GM23338 (cell line): ENCODE measurements at regions not wholly inside any gene's neighbourhood (a gene's known extent, or its start where the extent isn't known, plus 50 kb on each side); places are given as distances from the start of the nearest gene placed in this dataset.

Experiments used
- ATAC-seq: fragments of 200-7000 bp; cut with Tn5 transposase; 3 replicates; pipeline ENCODE4 v1.9.1; 2020
- DNase-seq: peaks from one replicate; pipeline ENCODE4 v3.0.0-alpha.2; 2015; ENCODE audit warnings: low spot score
- H2AFZ ChIP-seq: fragments of 200-600 bp; sonication (generic); 2 replicates; pipeline ENCODE4 v1.8.0; 2016; ENCODE audit warnings: antibody characterized with exemption, mild to moderate bottlenecking, moderate library complexity
- H3F3A ChIP-seq: fragments of 200-600 bp; sonication (generic); replicated peaks from 2 replicates; pipeline ENCODE4 v1.8.0; 2017; ENCODE audit warnings: antibody characterized with exemption, mixed run types, low read depth
- H3K27ac ChIP-seq: fragments of 200-600 bp; sonication (generic); 2 replicates; pipeline ENCODE4 v1.6.1; 2016; ENCODE audit warnings: low read depth
- H3K27me3 ChIP-seq: fragments of 200-600 bp; sonication (generic); 2 replicates; pipeline ENCODE4 v1.8.0; 2016; ENCODE audit warnings: mild to moderate bottlenecking, mixed run types, moderate library complexity; ENCODE audit not compliant: insufficient read depth
- H3K36me3 ChIP-seq: fragments of 200-600 bp; sonication (generic); 2 replicates; pipeline ENCODE4 v1.8.0; 2016; ENCODE audit warnings: mild to moderate bottlenecking; ENCODE audit not compliant: insufficient read depth
- H3K4me1 ChIP-seq: fragments of 200-600 bp; sonication (generic); 2 replicates; pipeline ENCODE4 v1.8.0; 2016; ENCODE audit warnings: mild to moderate bottlenecking, moderate library complexity; ENCODE audit not compliant: insufficient read depth
- H3K4me2 ChIP-seq: fragments of 200-600 bp; sonication (generic); 2 replicates; pipeline ENCODE4 v1.7.1; 2017; ENCODE audit warnings: mixed run types
- H3K4me3 ChIP-seq: fragments of 200-600 bp; sonication (generic); 2 replicates; pipeline ENCODE4 v1.6.1; 2016; ENCODE audit warnings: mixed run types
- H3K79me2 ChIP-seq: fragments of 200-600 bp; sonication (generic); replicated peaks from 2 replicates; pipeline ENCODE4 v1.8.0; 2017; ENCODE audit warnings: mild to moderate bottlenecking; ENCODE audit not compliant: insufficient read depth
- H3K9me2 ChIP-seq: fragments of 200-600 bp; sonication (generic); 2 replicates; pipeline ENCODE4 v1.8.0; 2017; ENCODE audit not compliant: insufficient read depth
- H4K20me1 ChIP-seq: fragments of 200-600 bp; sonication (generic); replicated peaks from 2 replicates; pipeline ENCODE4 v1.8.0; 2017; ENCODE audit warnings: mild to moderate bottlenecking; ENCODE audit not compliant: insufficient read depth
- H3K27ac Mint-ChIP-seq: 2 replicates; pipeline ENCODE4 v1.8.0; 2020; ENCODE audit warnings: inconsistent platforms, mild to moderate bottlenecking, moderate library complexity, mixed read lengths
- H3K27me3 Mint-ChIP-seq: 3 replicates; pipeline ENCODE4 v1.8.0; 2022; ENCODE audit warnings: low read depth, mild to moderate bottlenecking, moderate library complexity, mixed read lengths, inconsistent platforms; ENCODE audit not compliant: insufficient read depth, poor library complexity
- H3K36me3 Mint-ChIP-seq: 3 replicates; pipeline ENCODE4 v1.8.0; 2021; ENCODE audit warnings: low read depth, mild to moderate bottlenecking, inconsistent platforms, moderate library complexity, mixed read lengths
- H3K4me1 Mint-ChIP-seq: 3 replicates; pipeline ENCODE4 v1.8.0; 2020; ENCODE audit warnings: mild to moderate bottlenecking, inconsistent platforms, mixed read lengths
- H3K4me3 Mint-ChIP-seq: 3 replicates; pipeline ENCODE4 v1.8.0; 2021; ENCODE audit warnings: moderate library complexity, mild to moderate bottlenecking, inconsistent platforms, mixed read lengths
- H3K9me3 Mint-ChIP-seq: 3 replicates; pipeline ENCODE4 v1.8.0; 2020; ENCODE audit warnings: moderate library complexity, mild to moderate bottlenecking, inconsistent platforms, mixed read lengths
- EZH2 ChIP-seq: fragments of 200-600 bp; sonication (generic); IDR thresholded peaks from one replicate; pipeline ENCODE4 v1.8.0; 2017; ENCODE audit warnings: antibody characterized with exemption, mild to moderate bottlenecking, low read depth; ENCODE audit not compliant: unreplicated experiment
- EZH2phosphoT487 ChIP-seq: fragments of 200-600 bp; sonication (generic); IDR thresholded peaks from one replicate; pipeline ENCODE4 v1.8.1; 2018; ENCODE audit warnings: antibody characterized with exemption; ENCODE audit not compliant: unreplicated experiment
- JUNB ChIP-seq: IDR thresholded peaks from one replicate; pipeline ENCODE4 v1.6.1; 2016; ENCODE audit warnings: antibody characterized with exemption; ENCODE audit not compliant: unreplicated experiment
- NANOG ChIP-seq: IDR thresholded peaks from 2 replicates; pipeline ENCODE4 v1.6.1; 2016; ENCODE audit warnings: antibody characterized with exemption, borderline replicate concordance
- POLR2AphosphoS5 ChIP-seq: IDR thresholded peaks from 2 replicates; pipeline ENCODE4 v1.6.1; 2016; ENCODE audit warnings: antibody characterized with exemption, low read depth
- ZNF114 ChIP-seq: fragments of 250-450 bp; sonication (Bioruptor Pico); IDR thresholded peaks from 2 replicates; pipeline ENCODE4 v1.5.0; 2020; ENCODE audit warnings: mild to moderate bottlenecking, moderate library complexity
- ZNF331 ChIP-seq: fragments of 250-450 bp; sonication (Bioruptor Pico); IDR thresholded peaks from 2 replicates; pipeline ENCODE4 v1.5.0; 2020; ENCODE audit warnings: low read depth, mild to moderate bottlenecking, moderate library complexity
- TF ChIP-seq, protein P1 (sequence below), 2 experiments: fragments of 200-600 bp in 1 of 2; sonication (generic) in 1 of 2; conservative IDR thresholded peaks; 2 replicates each; pipeline versions ENCODE4 v1.5.1 to v1.6.1; 2016 to 2017; ENCODE audit warnings: antibody characterized with exemption in 2 of 2, low read depth in 2 of 2, mild to moderate bottlenecking in 2 of 2, moderate library complexity in 1 of 2
- TF ChIP-seq, protein P2 (sequence below): fragments of 250-450 bp; sonication (Bioruptor Pico); IDR thresholded peaks from 2 replicates; pipeline ENCODE4 v1.5.0; 2020; ENCODE audit warnings: mild to moderate bottlenecking, moderate library complexity
- TF ChIP-seq, protein P3 (sequence below): IDR thresholded peaks from one replicate; pipeline ENCODE4 v1.6.1; 2018; ENCODE audit warnings: antibody characterized with exemption; ENCODE audit not compliant: unreplicated experiment
- TF ChIP-seq, protein P4 (sequence below): IDR thresholded peaks from 2 replicates; pipeline ENCODE4 v1.6.1; 2016; ENCODE audit warnings: antibody characterized with exemption

DNA sequence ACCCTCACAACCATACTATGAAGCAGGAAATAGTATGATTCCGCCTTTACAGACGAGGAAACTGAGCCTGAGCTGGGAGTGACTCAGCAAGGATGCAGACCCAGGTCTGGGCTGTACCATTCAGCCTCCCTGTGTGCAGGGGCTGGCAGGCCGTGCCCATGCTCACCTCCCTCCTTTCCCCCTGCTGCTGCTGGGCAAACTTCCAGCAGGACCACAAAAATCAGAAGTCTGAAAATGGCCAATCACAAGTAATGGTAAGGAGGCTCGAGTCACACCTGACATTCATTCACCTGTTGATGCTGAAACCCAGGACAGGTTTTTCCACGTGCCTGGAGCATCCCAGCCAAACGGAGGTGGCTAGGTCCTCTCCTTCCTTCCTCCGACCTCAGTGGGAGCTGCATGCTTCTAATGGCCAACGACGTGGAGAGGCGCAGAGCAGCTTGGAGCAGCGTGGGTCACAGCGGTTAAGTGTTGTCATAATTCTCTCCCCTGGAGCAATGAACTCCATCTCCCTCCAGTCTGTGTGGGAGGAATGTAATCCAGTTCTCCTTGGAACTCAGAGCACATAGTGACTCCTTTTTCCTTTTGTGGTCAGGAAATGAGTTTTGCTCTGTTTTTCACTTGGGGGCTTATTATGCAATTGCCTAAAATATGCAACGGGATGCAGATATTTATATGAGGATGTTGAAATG is 371.7 kb downstream of the BCOR start:
- Mint-ChIP-seq H3K4me3 (no peak overlapping the region), H3K27me3 (peaks cover 8% of the 10 kb centered on the region), H3K9me3 (no peaks in the 10 kb centered on the region; the same call in 2 of the 3 replicates), H3K4me1 (peaks cover 7% of the 10 kb centered on the region), H3K36me3 (no peaks in the 10 kb centered on the region), H3K27ac (no peak overlapping the region)
- no peaks in the 10 kb centered on the region for H3K27me3 ChIP-seq
- TF ChIP-seq ZNF114, result no peak
- TF ChIP-seq EZH2phosphoT487, result no peak
- TF ChIP-seq, protein P1, sequence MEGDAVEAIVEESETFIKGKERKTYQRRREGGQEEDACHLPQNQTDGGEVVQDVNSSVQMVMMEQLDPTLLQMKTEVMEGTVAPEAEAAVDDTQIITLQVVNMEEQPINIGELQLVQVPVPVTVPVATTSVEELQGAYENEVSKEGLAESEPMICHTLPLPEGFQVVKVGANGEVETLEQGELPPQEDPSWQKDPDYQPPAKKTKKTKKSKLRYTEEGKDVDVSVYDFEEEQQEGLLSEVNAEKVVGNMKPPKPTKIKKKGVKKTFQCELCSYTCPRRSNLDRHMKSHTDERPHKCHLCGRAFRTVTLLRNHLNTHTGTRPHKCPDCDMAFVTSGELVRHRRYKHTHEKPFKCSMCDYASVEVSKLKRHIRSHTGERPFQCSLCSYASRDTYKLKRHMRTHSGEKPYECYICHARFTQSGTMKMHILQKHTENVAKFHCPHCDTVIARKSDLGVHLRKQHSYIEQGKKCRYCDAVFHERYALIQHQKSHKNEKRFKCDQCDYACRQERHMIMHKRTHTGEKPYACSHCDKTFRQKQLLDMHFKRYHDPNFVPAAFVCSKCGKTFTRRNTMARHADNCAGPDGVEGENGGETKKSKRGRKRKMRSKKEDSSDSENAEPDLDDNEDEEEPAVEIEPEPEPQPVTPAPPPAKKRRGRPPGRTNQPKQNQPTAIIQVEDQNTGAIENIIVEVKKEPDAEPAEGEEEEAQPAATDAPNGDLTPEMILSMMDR (conservative IDR thresholded peaks at IDR 0.05; ENCODE audit: low read depth in 2 of 2), result no peak
- TF ChIP-seq, protein P2, sequence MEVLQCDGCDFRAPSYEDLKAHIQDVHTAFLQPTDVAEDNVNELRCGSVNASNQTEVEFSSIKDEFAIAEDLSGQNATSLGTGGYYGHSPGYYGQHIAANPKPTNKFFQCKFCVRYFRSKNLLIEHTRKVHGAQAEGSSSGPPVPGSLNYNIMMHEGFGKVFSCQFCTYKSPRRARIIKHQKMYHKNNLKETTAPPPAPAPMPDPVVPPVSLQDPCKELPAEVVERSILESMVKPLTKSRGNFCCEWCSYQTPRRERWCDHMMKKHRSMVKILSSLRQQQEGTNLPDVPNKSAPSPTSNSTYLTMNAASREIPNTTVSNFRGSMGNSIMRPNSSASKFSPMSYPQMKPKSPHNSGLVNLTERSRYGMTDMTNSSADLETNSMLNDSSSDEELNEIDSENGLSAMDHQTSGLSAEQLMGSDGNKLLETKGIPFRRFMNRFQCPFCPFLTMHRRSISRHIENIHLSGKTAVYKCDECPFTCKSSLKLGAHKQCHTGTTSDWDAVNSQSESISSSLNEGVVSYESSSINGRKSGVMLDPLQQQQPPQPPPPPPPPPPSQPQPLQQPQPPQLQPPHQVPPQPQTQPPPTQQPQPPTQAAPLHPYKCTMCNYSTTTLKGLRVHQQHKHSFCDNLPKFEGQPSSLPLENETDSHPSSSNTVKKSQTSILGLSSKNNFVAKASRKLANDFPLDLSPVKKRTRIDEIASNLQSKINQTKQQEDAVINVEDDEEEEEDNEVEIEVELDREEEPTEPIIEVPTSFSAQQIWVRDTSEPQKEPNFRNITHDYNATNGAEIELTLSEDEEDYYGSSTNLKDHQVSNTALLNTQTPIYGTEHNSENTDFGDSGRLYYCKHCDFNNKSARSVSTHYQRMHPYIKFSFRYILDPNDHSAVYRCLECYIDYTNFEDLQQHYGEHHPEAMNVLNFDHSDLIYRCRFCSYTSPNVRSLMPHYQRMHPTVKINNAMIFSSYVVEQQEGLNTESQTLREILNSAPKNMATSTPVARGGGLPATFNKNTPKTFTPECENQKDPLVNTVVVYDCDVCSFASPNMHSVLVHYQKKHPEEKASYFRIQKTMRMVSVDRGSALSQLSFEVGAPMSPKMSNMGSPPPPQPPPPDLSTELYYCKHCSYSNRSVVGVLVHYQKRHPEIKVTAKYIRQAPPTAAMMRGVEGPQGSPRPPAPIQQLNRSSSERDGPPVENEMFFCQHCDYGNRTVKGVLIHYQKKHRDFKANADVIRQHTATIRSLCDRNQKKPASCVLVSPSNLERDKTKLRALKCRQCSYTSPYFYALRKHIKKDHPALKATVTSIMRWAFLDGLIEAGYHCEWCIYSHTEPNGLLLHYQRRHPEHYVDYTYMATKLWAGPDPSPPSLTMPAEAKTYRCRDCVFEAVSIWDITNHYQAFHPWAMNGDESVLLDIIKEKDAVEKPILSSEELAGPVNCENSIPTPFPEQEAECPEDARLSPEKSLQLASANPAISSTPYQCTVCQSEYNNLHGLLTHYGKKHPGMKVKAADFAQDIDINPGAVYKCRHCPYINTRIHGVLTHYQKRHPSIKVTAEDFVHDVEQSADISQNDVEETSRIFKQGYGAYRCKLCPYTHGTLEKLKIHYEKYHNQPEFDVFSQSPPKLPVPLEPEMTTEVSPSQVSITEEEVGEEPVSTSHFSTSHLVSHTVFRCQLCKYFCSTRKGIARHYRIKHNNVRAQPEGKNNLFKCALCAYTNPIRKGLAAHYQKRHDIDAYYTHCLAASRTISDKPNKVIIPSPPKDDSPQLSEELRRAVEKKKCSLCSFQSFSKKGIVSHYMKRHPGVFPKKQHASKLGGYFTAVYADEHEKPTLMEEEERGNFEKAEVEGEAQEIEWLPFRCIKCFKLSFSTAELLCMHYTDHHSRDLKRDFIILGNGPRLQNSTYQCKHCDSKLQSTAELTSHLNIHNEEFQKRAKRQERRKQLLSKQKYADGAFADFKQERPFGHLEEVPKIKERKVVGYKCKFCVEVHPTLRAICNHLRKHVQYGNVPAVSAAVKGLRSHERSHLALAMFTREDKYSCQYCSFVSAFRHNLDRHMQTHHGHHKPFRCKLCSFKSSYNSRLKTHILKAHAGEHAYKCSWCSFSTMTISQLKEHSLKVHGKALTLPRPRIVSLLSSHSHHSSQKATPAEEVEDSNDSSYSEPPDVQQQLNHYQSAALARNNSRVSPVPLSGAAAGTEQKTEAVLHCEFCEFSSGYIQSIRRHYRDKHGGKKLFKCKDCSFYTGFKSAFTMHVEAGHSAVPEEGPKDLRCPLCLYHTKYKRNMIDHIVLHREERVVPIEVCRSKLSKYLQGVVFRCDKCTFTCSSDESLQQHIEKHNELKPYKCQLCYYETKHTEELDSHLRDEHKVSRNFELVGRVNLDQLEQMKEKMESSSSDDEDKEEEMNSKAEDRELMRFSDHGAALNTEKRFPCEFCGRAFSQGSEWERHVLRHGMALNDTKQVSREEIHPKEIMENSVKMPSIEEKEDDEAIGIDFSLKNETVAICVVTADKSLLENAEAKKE (CRISPR knock-in tag), result no peak
- TF ChIP-seq JUNB, result no peak
- TF ChIP-seq ZNF331 (CRISPR knock-in tag), result no peak
- TF ChIP-seq, protein P3, sequence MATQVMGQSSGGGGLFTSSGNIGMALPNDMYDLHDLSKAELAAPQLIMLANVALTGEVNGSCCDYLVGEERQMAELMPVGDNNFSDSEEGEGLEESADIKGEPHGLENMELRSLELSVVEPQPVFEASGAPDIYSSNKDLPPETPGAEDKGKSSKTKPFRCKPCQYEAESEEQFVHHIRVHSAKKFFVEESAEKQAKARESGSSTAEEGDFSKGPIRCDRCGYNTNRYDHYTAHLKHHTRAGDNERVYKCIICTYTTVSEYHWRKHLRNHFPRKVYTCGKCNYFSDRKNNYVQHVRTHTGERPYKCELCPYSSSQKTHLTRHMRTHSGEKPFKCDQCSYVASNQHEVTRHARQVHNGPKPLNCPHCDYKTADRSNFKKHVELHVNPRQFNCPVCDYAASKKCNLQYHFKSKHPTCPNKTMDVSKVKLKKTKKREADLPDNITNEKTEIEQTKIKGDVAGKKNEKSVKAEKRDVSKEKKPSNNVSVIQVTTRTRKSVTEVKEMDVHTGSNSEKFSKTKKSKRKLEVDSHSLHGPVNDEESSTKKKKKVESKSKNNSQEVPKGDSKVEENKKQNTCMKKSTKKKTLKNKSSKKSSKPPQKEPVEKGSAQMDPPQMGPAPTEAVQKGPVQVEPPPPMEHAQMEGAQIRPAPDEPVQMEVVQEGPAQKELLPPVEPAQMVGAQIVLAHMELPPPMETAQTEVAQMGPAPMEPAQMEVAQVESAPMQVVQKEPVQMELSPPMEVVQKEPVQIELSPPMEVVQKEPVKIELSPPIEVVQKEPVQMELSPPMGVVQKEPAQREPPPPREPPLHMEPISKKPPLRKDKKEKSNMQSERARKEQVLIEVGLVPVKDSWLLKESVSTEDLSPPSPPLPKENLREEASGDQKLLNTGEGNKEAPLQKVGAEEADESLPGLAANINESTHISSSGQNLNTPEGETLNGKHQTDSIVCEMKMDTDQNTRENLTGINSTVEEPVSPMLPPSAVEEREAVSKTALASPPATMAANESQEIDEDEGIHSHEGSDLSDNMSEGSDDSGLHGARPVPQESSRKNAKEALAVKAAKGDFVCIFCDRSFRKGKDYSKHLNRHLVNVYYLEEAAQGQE, result no peak
- TF ChIP-seq POLR2AphosphoS5, result no peak
- TF ChIP-seq, protein P4, sequence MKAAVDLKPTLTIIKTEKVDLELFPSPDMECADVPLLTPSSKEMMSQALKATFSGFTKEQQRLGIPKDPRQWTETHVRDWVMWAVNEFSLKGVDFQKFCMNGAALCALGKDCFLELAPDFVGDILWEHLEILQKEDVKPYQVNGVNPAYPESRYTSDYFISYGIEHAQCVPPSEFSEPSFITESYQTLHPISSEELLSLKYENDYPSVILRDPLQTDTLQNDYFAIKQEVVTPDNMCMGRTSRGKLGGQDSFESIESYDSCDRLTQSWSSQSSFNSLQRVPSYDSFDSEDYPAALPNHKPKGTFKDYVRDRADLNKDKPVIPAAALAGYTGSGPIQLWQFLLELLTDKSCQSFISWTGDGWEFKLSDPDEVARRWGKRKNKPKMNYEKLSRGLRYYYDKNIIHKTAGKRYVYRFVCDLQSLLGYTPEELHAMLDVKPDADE, result no peak
- TF ChIP-seq NANOG, result no peak
- no peak for TF ChIP-seq EZH2
- H4K20me1 ChIP-seq, result no peaks in the 10 kb centered on the region
- H3K4me2 ChIP-seq, result no peak overlapping the region
- DNase-seq (no peak), ATAC-seq (no peak)
- H3K4me1 ChIP-seq, result no peaks in the 10 kb centered on the region
- H3K4me3 ChIP-seq, result no peak overlapping the region
- H3K36me3 ChIP-seq, result no peaks in the 10 kb centered on the region
- no peaks in the 10 kb centered on the region for H3F3A ChIP-seq
- no peaks in the 10 kb centered on the region for H3K9me2 ChIP-seq
- no peak overlapping the region for H2AFZ ChIP-seq
- H3K27ac ChIP-seq, result no peak overlapping the region
- H3K79me2 ChIP-seq, result no peaks in the 10 kb centered on the region
